SU-DHL-6 (cell line): ENCODE measurements at regions not wholly inside any gene's neighbourhood (a gene's known extent, or its start where the extent isn't known, plus 50 kb on each side); places are given as distances from the start of the nearest gene placed in this dataset.

Experiments used
- H2AFZ ChIP-seq: fragments of 200-600 bp; sonication (generic); 2 replicates; pipeline ENCODE4 v1.6.1; 2014; ENCODE audit warnings: low read depth, mild to moderate bottlenecking, moderate library complexity, mixed read lengths, antibody characterized with exemption, low read length; ENCODE audit not compliant: severe bottlenecking
- H3F3A ChIP-seq: fragments of 200-600 bp; shearing (Covaris generic); 2 replicates; pipeline ENCODE4 v1.6.0; 2016; ENCODE audit warnings: antibody characterized with exemption, mild to moderate bottlenecking; ENCODE audit not compliant: insufficient read depth
- H3K27ac ChIP-seq: fragments of 200-600 bp; sonication (generic); 2 replicates; pipeline ENCODE4 v1.5.1; 2016; ENCODE audit warnings: low read depth, mild to moderate bottlenecking, low read length, moderate library complexity, mixed read lengths
- H3K27me3 ChIP-seq: fragments of 200-600 bp; sonication (generic), shearing (Covaris generic); 2 replicates; pipeline ENCODE4 v1.6.0; 2014; ENCODE audit warnings: mild to moderate bottlenecking, low read length
- H3K36me3 ChIP-seq: fragments of 200-600 bp; sonication (generic); 2 replicates; pipeline ENCODE4 v1.6.1; 2014; ENCODE audit warnings: mild to moderate bottlenecking, low read length, mixed read lengths
- H3K4me2 ChIP-seq: fragments of 300-600, 200-600 bp; shearing (Covaris generic), sonication (generic); 2 replicates; pipeline ENCODE4 v1.6.0; 2014; ENCODE audit warnings: low read length, low read depth, mild to moderate bottlenecking; ENCODE audit not compliant: poor library complexity, severe bottlenecking
- H3K4me3 ChIP-seq: fragments of 200-600 bp; sonication (generic); 2 replicates; pipeline ENCODE4 v1.5.1; 2014; ENCODE audit warnings: antibody characterized with exemption, low read length, mild to moderate bottlenecking, mixed read lengths; ENCODE audit not compliant: insufficient read depth, poor library complexity, severe bottlenecking
- H3K79me2 ChIP-seq: fragments of 200-600 bp; sonication (generic); 2 replicates; pipeline ENCODE4 v1.6.1; 2014; ENCODE audit warnings: mild to moderate bottlenecking, low read length, moderate library complexity; ENCODE audit not compliant: insufficient read depth
- H3K9ac ChIP-seq: fragments of 200-600 bp; sonication (generic); 2 replicates; pipeline ENCODE4 v1.7.0; 2014; ENCODE audit warnings: mild to moderate bottlenecking, low read length
- H3K9me2 ChIP-seq: fragments of 200-600 bp; sonication (generic); replicated peaks from 2 replicates; pipeline ENCODE4 v1.6.1; 2014; ENCODE audit warnings: low read length; ENCODE audit not compliant: insufficient read depth
- H3K9me3 ChIP-seq: fragments of 200-600 bp; sonication (generic); 2 replicates; pipeline ENCODE4 v1.6.1; 2014; ENCODE audit warnings: low read length, mixed read lengths; ENCODE audit not compliant: insufficient read depth
- H4K20me1 ChIP-seq: fragments of 200-600 bp; sonication (generic); 2 replicates; pipeline ENCODE4 v1.6.1; 2014; ENCODE audit warnings: low read depth, mild to moderate bottlenecking, antibody characterized with exemption, low read length, moderate library complexity, mixed read lengths
- EZH2phosphoT487 ChIP-seq: fragments of 200-600 bp; sonication (generic), shearing (Covaris generic); conservative IDR thresholded peaks from 2 replicates; pipeline ENCODE4 v1.6.1; 2018; ENCODE audit warnings: mild to moderate bottlenecking, antibody characterized with exemption, low read length, moderate library complexity, mixed read lengths
- TF ChIP-seq, protein P1 (sequence below): fragments of 200-600 bp; sonication (generic); IDR thresholded peaks from one replicate; pipeline ENCODE4 v1.5.1; 2017; ENCODE audit warnings: antibody characterized with exemption, mild to moderate bottlenecking, low read length, moderate library complexity; ENCODE audit not compliant: insufficient read depth, poor library complexity, severe bottlenecking

DNA sequence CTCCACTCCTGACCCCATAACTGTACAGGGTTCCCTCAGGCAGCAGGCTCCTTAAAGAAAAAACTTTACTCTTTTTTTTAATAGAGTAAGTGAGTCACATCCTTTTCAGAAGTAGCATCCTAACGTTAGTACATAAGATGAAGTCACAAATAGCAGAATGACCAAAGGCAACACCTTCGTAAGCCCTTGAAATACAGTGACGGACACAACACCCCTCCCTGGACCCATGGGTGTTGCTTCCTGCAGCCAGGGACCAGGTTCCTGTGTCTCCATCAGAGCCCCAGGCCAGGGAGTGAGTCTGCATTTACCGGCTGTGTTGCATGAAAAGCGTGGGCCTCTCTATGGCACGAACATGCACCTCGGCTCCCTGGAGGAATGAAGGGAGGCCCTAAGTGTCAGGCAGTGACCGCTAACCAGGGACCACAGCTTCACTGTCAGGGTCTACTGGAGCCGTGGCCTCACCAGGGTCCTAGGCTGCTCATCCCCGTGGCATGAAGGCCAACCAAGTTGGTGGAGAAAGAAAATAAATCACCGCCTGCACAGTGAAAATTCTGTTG lies 340.0 kb upstream of the SFSWAP start:
- no peaks in the 10 kb centered on the region for H3K79me2 ChIP-seq
- no peaks in the 10 kb centered on the region for H3K9me3 ChIP-seq
- H3K9ac ChIP-seq = no peak overlapping the region
- TF ChIP-seq EZH2phosphoT487 = no peak
- TF ChIP-seq, protein P1, sequence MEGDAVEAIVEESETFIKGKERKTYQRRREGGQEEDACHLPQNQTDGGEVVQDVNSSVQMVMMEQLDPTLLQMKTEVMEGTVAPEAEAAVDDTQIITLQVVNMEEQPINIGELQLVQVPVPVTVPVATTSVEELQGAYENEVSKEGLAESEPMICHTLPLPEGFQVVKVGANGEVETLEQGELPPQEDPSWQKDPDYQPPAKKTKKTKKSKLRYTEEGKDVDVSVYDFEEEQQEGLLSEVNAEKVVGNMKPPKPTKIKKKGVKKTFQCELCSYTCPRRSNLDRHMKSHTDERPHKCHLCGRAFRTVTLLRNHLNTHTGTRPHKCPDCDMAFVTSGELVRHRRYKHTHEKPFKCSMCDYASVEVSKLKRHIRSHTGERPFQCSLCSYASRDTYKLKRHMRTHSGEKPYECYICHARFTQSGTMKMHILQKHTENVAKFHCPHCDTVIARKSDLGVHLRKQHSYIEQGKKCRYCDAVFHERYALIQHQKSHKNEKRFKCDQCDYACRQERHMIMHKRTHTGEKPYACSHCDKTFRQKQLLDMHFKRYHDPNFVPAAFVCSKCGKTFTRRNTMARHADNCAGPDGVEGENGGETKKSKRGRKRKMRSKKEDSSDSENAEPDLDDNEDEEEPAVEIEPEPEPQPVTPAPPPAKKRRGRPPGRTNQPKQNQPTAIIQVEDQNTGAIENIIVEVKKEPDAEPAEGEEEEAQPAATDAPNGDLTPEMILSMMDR = no peak
- H4K20me1 ChIP-seq = no peaks in the 10 kb centered on the region
- no peak overlapping the region for H3K4me2 ChIP-seq
- no peaks in the 10 kb centered on the region for H3K36me3 ChIP-seq
- no peak overlapping the region for H2AFZ ChIP-seq
- H3K27me3 ChIP-seq = no peaks in the 10 kb centered on the region
- no peaks in the 10 kb centered on the region for H3K9me2 ChIP-seq
- no peak overlapping the region for H3K4me3 ChIP-seq
- H3K27ac ChIP-seq = no peak overlapping the region
- no peaks in the 10 kb centered on the region for H3F3A ChIP-seq

DNA sequence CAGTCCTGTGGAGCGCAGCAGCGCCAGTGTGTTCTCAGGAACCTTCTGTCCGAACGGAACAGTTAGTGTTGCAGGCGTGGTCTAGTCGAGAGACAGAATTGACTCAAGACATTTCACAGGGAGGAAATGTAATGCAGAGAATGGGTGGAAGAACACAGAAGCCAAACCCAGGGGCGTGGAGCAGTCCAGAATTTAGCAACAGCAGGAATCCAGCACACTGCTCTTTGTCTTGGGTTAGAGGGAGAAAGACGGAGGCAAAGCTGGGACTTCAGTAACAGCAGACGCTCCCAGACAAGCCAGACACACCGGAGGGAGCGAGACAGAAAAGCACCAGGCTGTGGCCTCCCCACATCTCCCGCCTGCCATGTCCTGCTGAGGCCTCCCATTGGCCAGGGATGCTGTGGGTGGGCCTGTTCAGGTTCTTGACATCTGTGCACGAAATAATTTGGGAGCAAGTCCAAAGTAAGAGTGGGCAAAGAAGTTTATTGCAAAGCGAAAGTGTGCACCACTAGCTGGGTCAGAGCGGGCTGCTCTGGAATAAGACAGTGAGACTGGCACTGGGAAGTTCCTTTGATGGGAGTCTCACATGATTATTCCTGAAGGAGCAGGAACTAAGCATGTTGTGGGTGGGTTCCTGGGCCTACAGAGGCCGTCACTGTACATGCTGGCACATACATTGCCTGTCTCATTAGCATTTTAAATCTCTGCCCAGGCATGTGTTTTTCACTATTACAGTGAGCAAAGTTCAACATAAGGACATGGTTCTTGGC lies 339.3 kb upstream of the SFSWAP start:
- H3K4me3 ChIP-seq = no peak overlapping the region

GRCh38 chr12:131372171-131372475 lies 338.8 kb upstream of the SFSWAP start:
- no peak overlapping the region for H3K27ac ChIP-seq
- H3K36me3 ChIP-seq = no peaks in the 10 kb centered on the region
- H3K4me3 ChIP-seq = no peak overlapping the region
- H3K9me2 ChIP-seq = no peaks in the 10 kb centered on the region
- H3F3A ChIP-seq = no peaks in the 10 kb centered on the region
- TF ChIP-seq, protein P1 = no peak
- TF ChIP-seq EZH2phosphoT487 = no peak
- no peak overlapping the region for H3K9ac ChIP-seq
- no peaks in the 10 kb centered on the region for H3K27me3 ChIP-seq
- no peak overlapping the region for H2AFZ ChIP-seq
- H3K4me2 ChIP-seq = no peak overlapping the region
- H4K20me1 ChIP-seq = no peaks in the 10 kb centered on the region
- no peaks in the 10 kb centered on the region for H3K79me2 ChIP-seq
- no peaks in the 10 kb centered on the region for H3K9me3 ChIP-seq

More for the DNA sequence above, 339.3 kb upstream of the SFSWAP start:
- Histone ChIP-seq H3K9ac (no peak overlapping the region), H4K20me1 (no peaks in the 10 kb centered on the region), H3K36me3 (no peaks in the 10 kb centered on the region), H3F3A (no peaks in the 10 kb centered on the region), H3K79me2 (no peaks in the 10 kb centered on the region), H3K27me3 (no peaks in the 10 kb centered on the region), H2AFZ (no peak overlapping the region), H3K9me3 (no peaks in the 10 kb centered on the region), H3K9me2 (no peaks in the 10 kb centered on the region), H3K4me2 (no peak overlapping the region), H3K27ac (no peak overlapping the region)
- TF ChIP-seq EZH2phosphoT487 = no peak
- TF ChIP-seq, protein P1 = no peak
